ELR (cell line): ENCODE measurements at regions not wholly inside any gene's neighbourhood (a gene's known extent, or its start where the extent isn't known, plus 50 kb on each side); places are given as distances from the start of the nearest gene placed in this dataset.

Source experiments
- DNase-seq: peaks from one replicate; pipeline ENCODE4 v3.0.0-alpha.2; 2015; ENCODE audit warnings: low read depth

DNA sequence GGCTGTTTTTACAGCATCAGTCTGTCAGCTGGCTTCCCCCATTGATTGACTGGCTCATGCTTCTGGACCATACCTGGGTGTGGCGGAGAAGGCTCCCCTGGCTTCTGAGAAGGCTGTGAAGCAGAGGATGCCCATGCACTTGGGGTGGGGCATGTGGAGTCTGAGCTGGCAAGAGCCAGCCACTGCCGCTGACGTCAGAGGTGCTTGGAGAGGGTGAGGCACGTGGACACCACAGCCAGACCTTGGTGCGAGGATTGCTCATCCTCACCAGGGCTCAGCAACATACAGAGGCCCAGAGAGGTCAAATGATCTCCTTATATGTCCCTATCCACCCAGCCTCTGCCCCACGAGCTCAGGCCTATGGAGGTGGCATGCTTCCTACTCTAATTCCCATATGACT lies 211.2 kb upstream of the PMEPA1 start:
- DNase-seq = no peak

- DNase-seq = no peak
These were observed 209.2 kb upstream of the PMEPA1 start for GRCh38 chr20:57919049-57919448.

- no peak for DNase-seq
These were observed 208.7 kb upstream of the PMEPA1 start for GRCh38 chr20:57918551-57918950.

- DNase-seq = no peak
These were observed 204.4 kb upstream of the PMEPA1 start for GRCh38 chr20:57914205-57914604.

GRCh38 chr20:57913156-57913930 lies 203.5 kb upstream of the PMEPA1 start:
- no peak for DNase-seq

- no peak for DNase-seq
These were observed 202.4 kb upstream of the PMEPA1 start for GRCh38 chr20:57912227-57912582.

GRCh38 chr20:57911512-57912226 lies 201.9 kb upstream of the PMEPA1 start:
- DNase-seq = no peak

DNA sequence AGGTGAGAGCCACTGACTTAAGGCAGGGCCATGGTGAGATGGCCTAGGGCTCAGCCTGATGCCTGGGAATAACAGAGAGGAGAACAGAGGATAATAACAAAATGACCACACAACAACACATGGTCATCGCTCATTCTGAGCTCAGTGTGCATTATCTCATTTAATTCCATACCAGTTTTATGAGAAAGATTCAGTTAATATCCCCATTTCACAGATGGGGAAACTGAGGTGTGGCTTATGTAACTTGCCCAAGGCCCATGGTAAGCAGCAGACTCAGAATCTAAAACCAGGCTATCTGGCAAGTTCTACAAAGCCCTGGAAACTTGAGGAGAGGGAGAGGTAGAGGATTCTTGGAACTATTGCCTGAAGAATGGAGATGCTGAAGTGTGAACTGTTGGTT lies 200.9 kb upstream of the PMEPA1 start:
- DNase-seq = no peak

DNA sequence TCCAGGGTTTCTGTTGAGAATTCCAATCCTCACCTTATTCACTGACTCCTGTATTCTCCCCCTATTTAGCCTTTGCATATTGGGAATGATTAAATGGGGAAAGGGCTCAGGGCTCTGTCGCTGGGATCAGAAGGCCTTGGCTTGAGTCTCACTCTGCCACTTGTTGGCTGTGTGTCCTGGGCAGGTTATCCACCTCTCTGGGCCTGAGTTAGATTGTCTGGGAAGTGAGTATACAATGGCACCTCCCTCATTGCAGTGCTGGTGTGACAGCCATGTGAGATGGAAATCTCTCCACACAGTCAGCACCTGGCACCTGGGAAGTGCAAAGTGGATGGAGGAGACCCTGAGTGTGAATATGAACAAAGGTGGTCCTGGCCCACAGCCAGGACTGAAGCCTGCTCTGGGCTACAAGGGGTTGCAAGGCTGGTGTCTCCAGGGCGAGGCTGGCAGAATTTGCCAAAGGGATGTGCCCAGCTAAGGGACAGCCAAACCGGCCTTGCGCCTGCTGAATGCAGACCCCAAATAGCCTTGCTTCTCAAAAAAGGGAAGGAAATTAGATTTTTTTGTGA lies 200.0 kb upstream of the PMEPA1 start:
- DNase-seq = no peak

GRCh38 chr20:57908704-57909630 lies 199.2 kb upstream of the PMEPA1 start:
- no peak for DNase-seq

- DNase-seq = no peak
These were observed 198.4 kb upstream of the PMEPA1 start for GRCh38 chr20:57908226-57908625.

DNA sequence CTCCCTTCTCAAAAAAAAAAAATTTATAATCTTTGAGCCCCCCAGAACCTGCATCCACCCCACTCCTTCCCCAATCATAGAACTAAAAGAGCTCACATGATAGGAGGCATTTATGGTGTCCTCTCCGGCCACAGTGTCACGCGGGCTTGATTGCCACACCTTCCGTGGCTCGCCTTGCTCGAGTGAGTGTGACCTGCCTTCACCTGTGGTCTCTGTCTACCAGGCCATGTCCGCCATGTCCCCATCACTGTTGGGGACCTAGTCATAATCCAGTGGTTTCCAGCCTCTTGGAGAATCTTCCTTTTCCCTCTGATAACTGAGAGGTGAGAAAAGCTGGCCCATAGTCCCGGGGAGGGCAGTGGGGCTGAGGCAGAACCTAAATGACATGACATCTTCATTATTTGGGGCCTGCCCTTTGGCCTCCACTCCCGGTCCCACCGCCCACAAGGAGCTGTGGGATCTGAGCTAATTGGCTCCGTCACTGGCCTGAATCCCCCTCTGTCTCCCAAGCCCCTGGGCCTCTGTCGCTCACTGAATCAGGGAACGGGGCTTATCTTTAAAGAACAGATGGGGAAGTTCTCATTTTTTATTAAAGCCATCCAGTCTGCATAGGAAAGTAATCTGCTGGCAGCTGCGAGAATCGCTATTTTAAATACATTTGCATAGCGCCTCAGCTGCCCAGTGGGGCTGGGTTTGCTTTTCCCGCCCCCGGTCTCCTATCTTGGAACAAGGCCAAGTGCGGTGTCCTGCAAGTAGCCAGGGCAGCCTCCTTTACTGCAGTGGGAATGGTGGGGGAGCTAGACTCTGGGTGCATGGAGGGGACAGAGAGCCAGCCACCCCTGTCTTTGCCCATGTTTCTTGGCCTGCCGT lies 197.6 kb upstream of the PMEPA1 start:
- DNase-seq = no peak

DNA sequence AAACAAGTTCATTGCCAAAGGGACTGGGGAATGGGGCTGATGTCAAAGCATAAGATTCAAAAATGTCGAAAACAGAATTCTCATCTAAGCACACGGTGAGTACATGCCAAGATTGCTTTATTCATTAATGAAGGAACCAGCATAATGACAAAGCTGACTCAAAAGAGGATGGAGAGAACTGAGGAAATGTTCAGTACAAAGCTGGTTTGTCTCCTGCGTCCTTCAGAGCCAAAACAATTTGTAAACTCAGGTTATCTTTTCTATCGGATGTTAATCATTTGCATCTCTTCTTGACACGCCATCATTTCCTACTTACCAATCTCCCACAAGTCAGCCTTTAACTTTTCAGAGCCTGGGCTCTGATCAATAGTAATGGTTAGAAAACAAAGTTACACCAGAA lies 195.6 kb upstream of the PMEPA1 start:
- no peak for DNase-seq

GRCh38 chr20:57904314-57905105 lies 194.7 kb upstream of the PMEPA1 start:
- no peak for DNase-seq

DNA sequence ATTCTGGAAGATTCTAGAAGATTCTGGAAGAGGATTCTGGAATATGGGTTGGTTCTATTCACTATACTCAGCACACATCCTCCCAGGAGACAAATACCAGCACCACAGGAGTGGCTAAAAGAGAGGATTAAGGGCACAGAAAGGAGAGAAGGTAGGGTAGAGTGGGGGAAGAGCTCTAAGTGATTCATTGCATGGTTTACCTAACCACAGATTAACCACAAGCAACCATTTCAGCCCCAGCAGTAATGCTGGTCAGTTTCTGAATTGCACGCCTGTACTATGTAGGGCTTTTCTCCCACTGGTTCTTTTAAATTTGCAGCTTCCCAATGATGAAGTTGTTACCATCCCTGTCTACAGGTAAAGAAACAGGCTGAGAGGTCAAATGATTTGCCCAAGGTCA lies 192.7 kb upstream of the PMEPA1 start:
- DNase-seq = peak; percentile 74

DNA sequence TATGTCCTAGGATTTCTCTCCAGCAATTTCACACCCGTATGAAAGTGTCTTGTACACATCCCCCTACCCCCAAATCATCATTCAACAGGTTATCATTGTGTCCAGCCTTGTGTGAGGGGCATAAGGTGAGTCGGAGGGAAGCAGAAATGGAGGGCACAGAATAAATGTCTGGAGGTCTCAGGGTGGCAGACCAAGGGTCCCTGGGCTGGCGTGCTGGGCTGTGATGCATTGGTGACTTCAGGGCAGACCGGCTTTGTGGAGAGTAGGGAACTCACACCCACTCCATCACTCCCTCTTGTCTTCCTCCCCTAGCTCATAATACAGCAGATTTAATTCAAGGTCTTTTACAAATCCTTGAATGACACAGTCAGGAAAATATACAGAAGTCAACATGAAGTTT lies 191.7 kb upstream of the PMEPA1 start:
- no peak for DNase-seq

DNA sequence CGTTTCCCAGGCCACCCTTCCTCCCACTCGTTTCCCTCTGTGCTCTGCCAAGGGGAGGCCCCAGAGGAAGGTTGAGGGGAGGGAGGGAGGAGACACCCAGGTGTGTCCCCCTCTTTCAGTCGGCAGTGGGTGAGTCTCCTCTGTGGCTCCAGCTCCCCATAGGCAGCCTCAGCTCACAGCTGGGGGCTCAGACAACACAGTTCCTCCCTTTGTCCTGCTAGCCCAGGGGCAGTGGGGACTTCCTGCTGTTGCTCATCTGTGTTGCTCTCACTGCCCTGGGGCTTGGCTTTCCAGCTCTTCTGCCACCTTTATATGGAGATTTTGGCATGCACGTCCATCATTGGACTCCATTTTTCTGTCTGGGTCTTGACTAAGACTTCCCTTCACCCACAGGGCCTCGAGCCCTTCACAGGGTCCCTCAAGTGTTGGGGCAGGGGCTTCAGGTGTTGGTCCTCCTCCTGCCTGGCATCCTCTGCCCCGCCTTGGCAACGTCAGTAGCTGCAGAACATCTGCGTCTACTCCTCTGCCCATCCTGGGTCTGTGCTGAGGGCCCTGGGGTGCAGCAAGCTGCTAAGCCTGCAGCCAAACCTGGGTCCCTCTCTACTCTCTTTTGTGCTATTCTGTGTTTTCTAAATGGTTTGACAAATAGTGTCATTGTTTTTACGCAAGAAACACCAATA lies 190.6 kb upstream of the PMEPA1 start:
- DNase-seq = no peak

DNA sequence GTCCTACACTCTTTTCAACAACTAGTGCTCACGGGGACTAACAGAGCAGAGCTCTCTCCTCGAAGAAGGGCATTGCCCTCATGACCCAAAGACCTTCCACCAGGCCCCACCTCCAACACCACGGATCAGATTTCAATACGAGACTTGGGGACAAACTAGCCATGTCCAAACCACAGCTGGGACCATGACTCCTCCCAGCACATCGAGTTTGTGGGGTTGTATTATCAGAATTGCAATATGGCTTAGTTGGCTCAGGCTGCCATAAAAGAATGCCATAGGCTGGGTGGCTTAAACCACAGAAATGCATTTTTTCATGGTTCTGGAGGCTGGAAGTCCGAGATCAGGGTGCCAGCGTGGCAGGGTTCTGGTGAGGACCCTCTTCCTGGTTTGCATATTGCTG lies 189.7 kb upstream of the PMEPA1 start:
- DNase-seq = no peak

- no peak for DNase-seq
These were observed 188.5 kb upstream of the PMEPA1 start for GRCh38 chr20:57898332-57898731.

DNA sequence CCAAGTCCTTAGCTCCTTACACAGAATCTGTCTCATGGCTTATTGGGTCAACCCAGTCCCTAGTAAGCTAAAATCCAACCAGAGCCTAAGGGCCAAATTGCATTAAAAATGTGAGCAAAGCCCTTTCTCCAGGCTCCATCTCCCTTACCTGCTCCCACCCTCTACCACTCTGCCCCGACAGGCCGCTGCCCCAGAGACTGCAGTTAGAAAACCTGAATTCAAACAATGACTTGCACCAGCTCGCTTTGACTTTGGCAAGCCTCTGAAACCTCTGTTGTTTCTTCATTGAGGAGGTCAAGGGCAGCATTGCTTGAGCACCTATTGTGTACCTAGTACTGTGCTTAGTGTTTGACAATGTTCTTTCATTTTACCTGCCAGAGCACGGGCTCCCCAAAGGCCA lies 188.1 kb upstream of the PMEPA1 start:
- DNase-seq = no peak
